ENCODE measurements at regions not wholly inside any gene's neighbourhood (a gene's known extent, or its start where the extent isn't known, plus 50 kb on each side); places are given as distances from the start of the nearest gene placed in this dataset.

DNA sequence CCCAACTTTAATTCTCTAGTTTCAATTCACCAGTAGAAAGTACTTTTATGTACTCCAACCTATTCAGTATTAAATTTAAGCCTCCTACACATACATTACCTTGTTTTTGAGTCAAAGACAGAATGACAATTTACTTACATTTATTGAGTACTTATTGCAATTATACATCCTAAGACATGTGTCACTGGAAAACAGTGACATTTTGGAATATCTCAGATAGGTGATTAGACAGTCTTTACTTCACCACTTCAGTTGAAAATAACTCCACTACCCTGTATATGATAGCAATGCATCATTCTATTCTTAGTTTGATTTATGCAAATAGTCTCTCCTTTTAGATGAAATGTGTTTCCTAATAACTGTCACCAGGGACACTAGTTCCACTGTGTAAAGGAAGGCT is 461.5 kb downstream of the TUSC7 start:
- TF ChIP-seq CTCF (IDR thresholded peaks at IDR 0.05) (no peak), POLR2A (IDR thresholded peaks at IDR 0.05) (no peak)

Data from lower leg skin (tissue), 3 donors.